Cardiac septum (tissue), 1 donor: ENCODE measurements at regions not wholly inside any gene's neighbourhood (a gene's known extent, or its start where the extent isn't known, plus 50 kb on each side); places are given as distances from the start of the nearest gene placed in this dataset.

Experiments
- DNase-seq: peaks from one replicate; pipeline ENCODE4 v3.0.0-alpha.2; 2020; ENCODE audit warnings: low spot score
- intact Hi-C: fragments of 100-400 bp; cut with DNase I; formaldehyde crosslinking; loops from one replicate; pipeline ENCODE4 v1.14.0; 2022
- donor health status: DM: no; HTN: no; CAD: no.

DNA sequence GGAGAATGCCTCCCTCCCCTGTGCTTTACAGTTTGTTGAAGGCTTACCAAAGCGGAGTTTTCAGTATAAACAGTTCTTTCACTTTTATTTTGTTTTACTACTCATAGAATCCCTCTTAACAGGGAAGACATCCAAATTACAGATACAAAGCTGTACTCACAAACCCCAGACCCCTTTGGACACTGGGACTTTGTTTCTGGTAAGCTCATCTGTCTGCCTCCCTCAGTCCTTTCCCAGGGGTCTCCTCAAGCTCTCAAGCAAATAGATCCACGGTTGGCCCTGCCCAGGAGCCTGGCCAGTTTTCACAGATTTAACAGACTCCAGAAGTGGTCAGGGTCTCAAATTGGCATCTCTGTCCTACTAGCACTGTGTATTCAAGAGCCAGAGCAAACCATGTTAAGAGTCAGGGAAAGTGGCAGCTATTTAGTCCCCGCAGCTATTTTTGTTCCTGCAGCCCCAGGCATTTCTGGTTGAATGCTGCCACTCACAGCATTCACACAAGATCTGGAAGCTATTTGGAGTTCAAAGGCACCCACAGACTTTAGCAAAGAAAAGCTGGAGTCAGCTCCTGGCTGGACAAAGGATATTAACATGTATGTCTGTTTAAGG is 54.2 kb downstream of the TMEM100 start:
- no peak for DNase-seq
- intact Hi-C loops = no loop called here

DNA sequence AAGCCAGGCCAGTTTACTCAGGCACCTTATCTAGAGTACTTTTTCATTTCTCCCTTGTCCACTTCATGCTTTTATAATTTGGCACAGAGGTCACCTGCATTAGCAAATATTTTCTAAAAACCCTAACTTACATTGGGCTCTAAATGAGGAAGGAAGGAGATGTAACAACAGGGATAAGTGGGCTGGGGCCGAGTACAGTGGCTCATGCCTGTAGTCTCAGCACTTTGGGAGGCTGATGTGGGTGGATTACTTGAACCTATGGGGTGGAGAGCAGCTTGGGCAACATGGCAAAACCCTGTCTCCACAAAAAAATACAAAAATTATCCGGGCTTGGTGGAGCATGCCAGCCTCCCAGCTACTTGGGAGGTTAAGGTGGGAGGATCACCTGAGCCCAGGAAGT is 55.9 kb downstream of the TMEM100 start:
- intact Hi-C loops = no loop called here
- DNase-seq = no peak

DNA sequence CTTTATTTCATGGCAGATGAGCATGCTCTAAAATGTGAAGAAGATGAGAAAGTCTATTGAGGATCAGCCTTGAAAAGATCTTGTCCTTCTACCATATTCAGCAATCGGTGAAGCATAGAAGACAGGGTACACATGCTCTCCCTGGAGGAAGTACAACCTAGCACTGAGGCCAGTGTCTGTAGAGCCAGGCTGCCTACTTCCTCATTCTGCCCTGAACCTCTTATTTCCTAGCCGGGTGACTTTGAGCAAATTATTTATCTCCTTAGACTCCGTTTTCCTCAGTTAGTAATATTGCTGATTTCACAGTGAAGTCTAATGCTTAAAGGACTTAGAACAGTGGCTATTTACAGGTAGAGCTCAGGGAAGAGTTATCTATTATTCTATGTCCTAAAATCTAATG is 58.4 kb downstream of the TMEM100 start:
- intact Hi-C loops = no loop called here
- DNase-seq = no peak

DNA sequence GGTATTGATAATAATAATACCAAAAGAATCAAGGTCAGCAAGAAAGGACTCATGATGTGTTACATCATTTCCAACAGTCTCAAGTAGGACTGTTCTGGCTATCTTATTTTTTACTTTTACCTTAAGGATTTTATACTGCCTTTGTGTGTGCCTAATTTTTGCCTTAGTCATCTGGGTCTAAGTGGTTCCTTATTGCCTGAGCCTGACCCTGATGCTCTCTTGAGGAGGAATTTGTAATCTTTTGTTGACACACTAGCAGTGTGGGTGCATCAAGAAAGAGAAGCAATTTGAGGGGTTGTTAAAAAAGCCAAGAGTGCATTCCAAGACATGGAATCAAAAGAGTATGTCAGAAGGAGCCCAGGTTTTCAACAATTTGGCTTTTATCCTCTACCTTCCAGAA is 59.3 kb downstream of the TMEM100 start:
- no peak for DNase-seq
- intact Hi-C loops = no loop called here

DNA sequence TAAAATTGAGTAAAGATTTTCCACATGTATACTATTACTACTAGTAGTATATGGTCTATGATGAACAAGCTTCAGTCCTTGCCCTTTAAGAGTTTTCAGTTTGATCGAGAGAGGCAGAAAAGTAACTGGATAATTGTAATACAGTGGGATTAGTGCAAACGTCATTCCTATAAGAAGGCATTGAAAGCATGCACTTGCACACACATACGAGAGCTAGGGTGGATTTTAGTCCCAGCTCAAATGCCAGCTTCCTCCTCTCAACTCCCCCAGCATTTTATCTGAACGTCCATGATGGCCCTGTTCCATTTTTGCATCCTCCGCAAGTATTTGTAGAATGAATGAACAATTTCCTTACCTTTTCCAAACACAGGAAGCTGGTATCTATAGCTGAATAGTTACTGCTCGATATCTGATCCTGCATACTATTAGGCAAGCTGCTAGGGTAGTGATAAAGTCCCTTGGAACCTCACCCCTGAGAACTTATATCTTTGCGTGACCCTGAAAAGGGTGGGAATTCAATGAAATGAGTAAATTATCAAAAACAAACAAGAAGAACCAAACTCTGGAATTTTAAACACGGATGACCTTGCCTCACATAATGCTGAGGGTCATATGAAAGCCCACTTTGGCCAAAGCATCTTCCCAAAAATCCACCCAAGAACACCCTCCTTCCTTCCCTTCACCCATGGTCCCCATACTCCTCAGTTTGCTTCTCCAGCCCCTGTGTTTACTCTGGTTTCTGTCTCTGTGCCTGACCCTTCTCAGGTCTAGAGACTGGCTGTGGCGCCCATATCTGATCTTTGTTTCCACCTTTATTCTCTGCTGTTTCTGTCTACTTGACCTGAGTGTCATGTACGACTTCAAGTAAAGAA is 60.5 kb downstream of the TMEM100 start:
- DNase-seq = no peak
- intact Hi-C loops = no loop called here

DNA sequence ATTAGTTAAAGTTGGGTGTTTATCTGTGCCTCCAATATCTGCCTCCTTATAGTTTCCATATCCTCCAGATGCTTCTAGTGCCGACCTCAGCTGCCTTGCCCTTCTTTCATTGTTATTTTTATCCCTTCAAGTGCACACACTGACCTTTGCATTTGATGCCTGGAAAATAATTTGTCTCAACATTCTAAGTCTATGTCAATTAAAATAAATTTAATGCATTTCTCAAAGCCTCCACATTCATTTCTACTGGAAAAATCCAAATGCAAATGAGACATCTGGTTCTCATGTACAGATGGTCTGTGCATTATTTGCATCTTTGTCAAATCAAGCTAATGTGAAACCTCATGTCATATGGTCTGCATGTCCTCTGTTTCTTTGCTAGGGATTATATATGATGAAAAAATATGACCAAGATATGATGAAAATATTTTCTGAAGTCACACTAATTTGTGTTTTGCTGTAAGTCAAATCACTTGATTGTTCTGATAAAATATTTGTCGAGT is 61.4 kb downstream of the TMEM100 start:
- intact Hi-C loops = no loop called here
- no peak for DNase-seq

DNA sequence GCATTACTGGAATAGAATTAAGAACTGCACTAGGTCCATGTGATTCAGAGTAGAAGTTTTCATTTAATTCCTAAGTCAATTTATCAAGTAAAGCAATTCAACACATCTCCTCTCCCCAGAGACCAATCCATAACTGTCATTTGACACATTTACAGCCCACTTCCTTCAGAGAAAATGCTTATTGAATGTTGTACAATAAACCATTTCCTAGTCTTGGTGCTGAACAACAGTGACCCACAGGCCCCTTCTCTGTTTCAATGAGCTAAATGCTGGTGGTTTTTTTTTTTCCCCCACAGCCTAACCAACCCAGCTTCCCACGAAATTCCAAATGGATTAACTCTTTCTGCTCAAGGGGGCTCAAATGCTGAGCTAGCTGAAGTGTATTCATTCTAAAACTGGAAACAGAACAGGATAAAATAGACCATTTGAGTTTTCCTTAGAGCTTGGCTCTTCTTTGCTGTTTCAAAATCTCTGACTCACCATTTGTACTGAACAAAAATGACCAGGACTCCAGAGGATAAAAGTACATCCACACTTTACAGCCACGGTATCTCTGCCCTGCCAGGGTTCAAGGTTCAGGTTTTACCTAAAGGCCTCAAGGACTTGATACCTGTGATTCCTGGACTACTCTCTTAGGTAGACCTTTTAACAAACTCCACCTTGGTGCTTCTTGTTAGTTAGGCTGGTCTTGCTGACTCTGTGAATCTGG is 62.3 kb downstream of the TMEM100 start:
- no peak for DNase-seq
- intact Hi-C loops = no loop called here

DNA sequence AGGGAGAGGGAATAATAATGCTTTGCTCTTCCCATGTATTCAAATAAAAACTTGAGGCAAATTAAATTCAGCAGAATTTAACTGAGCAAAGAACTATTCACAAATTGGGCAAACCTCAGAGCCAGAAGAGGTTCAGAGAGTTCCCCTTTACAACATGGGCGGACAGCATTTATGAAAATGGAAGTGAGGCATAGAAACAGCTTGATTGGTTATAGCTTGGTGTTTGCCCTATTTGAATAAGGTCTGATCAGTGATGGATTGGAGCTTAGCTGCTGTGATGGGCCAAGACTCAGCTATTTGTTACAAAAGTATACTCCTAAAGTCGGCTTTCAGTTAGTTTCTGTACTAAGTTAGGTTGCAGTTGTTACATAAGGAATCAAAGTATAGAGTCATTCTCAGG is 63.0 kb downstream of the TMEM100 start:
- intact Hi-C loops = no loop called here
- no peak for DNase-seq

DNA sequence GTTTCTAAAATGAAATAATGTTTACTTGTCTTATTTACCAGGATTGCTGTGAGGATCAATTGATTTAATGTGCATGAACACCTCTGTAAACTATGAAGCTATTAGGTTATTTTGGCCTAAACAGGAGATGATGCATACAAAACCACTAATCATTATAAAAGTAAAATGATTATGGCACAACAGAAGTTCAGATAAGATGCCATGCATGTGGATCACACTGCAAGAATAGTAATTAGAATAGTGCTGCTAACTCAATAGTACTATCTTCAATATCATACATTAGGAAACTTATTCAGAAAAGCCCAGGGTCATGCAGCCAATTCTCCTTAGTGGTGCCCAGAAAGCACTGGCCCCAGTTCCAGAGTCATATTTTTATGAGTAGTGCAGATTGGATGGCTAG is 66.9 kb downstream of the TMEM100 start:
- no peak for DNase-seq
- intact Hi-C loops = no loop called here

DNA sequence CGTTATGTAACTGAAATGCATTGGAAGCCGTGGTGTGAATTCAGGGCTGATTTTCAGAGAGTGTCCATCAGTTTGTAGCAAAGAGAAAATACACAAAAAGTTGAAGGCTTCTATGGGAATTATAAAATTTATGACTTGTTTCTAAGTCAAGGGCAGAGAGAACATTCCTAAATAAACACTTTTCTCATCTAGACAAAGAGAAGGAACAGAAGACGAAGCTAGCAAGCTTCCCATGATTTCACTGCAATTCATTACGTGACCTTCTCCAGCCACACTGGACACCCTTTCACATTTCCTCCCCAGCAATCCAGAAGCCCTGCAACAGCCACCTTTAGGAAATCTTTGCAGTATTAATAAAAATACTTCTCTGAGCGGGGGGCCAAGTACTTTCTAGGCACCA is 67.8 kb downstream of the TMEM100 start:
- no peak for DNase-seq
- intact Hi-C loops = no loop called here

DNA sequence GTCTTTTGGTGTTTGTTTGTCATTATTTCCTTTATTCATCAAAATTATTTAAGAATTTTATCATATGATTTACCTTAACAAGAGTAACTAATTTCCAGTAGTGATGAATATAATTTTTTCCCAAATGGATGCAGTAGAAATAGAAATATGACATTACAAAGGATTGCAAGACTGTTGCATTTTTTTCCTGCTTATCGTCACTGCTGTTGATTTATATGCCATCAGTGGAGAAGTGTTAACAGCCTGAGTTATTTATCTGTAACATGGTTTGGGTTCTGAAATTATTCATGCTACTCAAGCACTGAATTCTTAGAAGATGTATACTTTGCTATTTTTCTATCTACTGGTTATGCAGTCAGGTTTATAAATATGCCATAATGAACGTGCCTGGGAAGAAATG is 68.6 kb downstream of the TMEM100 start:
- DNase-seq = no peak
- intact Hi-C loops = no loop called here

DNA sequence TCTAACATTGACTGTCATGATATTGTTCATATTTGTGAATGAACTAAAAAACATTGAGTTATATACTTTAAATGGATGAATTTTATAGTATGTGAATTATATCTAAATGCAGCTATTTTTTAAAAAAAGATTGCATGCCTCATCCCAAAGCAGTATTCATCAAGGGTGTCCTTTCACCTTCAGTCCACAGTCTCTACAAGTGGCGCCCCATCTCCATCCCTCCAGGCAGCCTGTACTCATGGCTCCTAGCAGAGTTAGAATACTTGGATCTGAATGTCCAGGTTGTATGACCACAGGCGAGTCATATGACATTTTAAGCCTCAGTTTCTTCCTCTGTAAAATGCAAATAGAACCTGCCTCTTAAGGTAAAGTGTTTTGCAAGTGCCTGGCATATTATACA is 69.8 kb downstream of the TMEM100 start:
- intact Hi-C loops = no loop called here
- DNase-seq = no peak

DNA sequence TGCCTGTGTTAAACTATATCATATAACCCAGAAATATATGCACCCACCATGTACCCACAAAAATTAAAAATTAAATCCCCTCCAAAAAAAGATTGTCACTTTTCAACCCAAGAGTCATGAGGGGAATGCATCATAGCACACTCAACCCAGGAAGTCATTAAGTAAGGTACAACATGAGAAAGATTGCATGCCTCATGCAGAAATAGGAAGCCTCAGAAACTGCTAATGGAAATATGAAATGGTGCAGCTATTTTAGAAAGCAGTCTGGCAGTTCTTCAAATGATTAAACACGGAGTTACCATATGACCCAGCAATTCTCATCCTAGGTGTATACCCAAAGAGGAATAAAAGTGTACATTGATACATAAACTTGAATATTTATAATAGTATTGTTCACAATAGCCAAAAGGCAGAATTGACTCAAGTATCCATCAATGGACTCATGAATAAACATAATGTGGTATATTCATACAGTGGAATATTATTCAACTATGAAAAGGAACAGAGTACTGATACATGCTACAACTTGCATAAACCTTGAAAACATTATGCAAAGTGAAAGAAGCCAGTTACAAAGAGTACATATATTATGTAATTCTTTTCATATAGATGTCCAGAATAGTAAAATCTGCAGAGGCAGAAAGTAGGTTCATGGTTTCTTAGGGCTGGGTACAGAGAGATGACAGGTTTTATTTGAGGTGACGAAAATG is 70.4 kb downstream of the TMEM100 start:
- no peak for DNase-seq
- intact Hi-C loops = no loop called here

DNA sequence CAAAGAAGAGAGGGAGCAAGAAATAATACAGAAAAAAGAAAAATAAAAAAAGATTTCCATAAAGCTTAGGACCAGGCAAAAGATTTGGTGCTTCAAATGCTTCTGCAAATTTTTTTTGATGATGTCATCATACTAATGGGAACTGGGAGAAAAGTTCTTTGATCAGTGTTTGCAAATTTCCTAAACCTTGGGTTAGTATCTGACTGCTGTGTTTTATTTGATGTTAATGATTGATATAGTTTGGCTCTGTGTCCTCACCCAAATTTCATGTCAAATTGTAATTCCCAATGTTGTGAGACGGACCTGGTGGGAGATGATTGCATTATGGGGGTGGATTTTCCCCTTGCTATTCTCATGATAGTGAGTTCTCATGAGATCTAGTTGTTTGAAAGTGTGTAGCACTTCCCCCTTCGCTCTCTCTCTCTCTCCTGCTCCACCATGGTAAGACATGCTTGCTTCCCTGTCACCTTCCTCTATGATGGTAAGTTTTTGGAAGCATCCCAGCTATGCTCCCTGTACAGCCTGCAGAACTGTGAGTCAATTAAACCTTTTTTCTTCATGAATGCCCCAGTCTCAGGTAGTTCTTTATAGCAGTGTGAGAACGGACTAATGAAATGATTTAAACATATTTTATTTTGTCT is 72.6 kb downstream of the TMEM100 start:
- DNase-seq = no peak
- intact Hi-C loops = no loop called here

DNA sequence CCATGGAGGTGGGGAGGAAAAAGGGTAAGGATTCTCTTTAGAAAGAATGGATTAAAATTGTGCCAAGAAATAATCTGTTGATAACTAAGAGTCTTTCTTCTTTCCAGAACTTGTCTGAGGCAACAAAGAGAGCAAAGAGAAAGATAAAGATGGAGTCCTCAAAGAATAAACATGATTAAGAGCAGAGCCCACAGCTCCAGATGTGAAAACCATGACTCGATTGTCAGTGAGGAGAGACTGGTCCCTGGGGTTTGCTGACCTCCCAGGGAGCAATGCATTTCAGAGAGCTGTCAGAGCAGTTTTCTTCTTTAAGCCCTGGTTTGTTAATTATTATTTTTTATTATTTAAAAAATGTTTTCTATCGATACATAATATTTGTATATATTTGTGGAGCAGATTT is 74.6 kb downstream of the TMEM100 start:
- no peak for DNase-seq
- intact Hi-C loops = no loop called here

DNA sequence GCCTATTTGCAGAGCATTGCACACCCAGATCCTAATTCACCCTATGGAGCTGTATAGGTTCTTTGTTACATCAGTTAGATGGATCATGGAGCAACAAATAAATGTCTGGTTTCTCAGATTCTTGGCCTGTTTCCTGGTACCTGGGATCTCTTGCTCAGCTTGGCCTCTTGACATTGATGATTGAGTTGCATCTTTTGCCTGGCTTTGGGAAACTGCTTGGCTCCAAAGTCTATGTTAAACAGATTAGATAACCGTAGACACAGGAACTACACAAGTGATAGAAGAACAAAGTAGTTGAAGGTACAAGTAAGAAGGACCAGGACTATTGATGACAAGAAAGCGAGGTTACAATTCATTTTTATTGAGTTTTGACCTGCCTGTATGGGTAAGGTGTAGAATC is 77.3 kb downstream of the TMEM100 start:
- no peak for DNase-seq
- intact Hi-C loops = no loop called here

DNA sequence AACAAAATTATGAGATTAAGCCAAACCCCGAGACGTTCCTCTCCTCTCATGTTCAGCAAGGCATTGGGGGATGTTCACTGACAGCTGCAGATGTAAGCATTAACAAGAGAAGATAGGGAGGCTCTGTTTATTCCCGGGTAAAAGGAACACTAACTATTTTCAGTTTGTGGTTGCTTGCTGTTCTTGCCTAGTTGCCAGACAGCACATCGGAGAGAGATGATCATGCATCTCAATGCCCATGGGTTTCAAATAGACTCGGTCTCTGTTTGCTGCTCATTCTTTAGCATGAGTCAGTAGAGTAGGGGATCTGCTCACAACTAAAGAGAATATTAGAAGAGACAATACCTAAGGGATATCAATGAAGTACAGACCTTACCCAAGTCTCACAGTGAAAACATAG is 78.3 kb downstream of the TMEM100 start:
- DNase-seq = no peak
- intact Hi-C loops = loop anchor here (5.0 kb wide), 1 partner anchor 117 kb away; no protein-coding TSS in a partner anchor

DNA sequence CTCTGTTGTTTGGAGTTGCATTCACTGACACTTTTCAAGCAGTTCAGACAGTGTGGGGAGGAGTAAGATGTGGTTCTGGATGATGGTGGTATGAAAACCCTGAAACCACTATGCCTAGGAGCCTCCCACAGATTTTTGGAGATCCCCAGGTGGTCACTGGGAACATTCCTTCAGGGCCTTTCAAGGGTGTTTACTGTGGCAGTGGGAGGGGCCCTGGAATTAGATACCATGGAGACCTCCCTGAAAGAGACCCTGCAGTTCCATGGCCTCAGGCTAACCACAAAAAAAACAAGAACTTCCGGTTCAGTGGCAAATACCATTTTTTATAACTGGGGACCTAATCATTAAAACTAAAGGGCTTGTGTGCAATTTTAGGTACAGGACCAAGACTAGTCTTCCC is 79.9 kb downstream of the TMEM100 start:
- intact Hi-C loops = loop anchor here (5.0 kb wide), 1 partner anchor 115 kb away; no protein-coding TSS in a partner anchor
- no peak for DNase-seq

DNA sequence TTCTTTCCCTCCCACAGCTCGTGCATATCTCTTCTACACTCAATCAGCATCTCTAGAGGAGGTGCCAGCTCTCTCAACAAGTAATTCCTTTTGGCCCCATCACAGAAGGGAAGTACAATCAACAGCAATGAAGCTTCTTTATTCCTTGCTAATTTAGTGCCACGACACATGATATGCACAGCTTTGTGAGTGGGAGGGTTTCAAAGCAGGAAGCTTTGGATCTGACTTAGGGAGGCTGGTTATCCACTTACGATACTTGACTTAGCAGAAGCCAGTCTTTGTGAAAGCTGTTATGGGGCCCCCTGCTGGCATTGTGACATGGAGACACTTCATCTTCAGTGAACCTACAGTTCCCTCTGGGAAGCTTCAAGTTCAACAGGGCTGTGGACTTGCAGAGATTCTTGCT is 81.0 kb downstream of the TMEM100 start:
- intact Hi-C loops = loop anchor here (5.0 kb wide), 1 partner anchor 114 kb away; no protein-coding TSS in a partner anchor
- peak; percentile 80 for DNase-seq
